ENCODE measurements at regions not wholly inside any gene's neighbourhood (a gene's known extent, or its start where the extent isn't known, plus 50 kb on each side); places are given as distances from the start of the nearest gene placed in this dataset.

GRCh38 chr1:243946253-243946652, 96.2 kb upstream of the AKT3 start:
- Mint-ChIP-seq H3K4me1 (peaks cover 0 to 2% (median 0%) of the 10 kb centered on the region in 7 donors), H3K9me3 (no peaks in the 10 kb centered on the region), H3K36me3 (no peaks in the 10 kb centered on the region), H3K4me3 (no peak overlapping the region), H3K27ac (no peak overlapping the region), H3K27me3 (peaks cover 0 to 12% (median 5%) of the 10 kb centered on the region in 5 donors)
- ATAC-seq (no peak), DNase-seq (no peak)
- intact Hi-C loops (cut with micrococcal nuclease) = no loop called here
- Histone ChIP-seq H3K4me1 (ENCODE audit: control insufficient read depth in 2 of 2, insufficient read depth in 2 of 2, low read length in 2 of 2) (no peaks in the 10 kb centered on the region), H3K27ac (ENCODE audit: low read depth, low read length) (no peak overlapping the region), H3K9me3 (ENCODE audit: control insufficient read depth in 2 of 3, low read length in 3 of 3) (no peaks in the 10 kb centered on the region), H3K36me3 (ENCODE audit: control insufficient read depth in 2 of 3, insufficient read depth in 3 of 3, low read length in 3 of 3) (no peaks in the 10 kb centered on the region), H3K4me3 (ENCODE audit: low read length) (no peak overlapping the region), H3K27me3 (ENCODE audit: control insufficient read depth in 2 of 2, insufficient read depth in 2 of 2, low read length in 2 of 2) (no peaks in the 10 kb centered on the region)
- CTCF ChIA-PET = interaction anchor here (0.5 to 1.1 kb wide), 5 partner anchors 129 to 604 kb away, joined by 3 to 5 read pairs (median 3); no protein-coding TSS in a partner anchor
- POLR2A ChIA-PET = no interaction called here

- peak overlapping the region in 1 of 9 donors; percentile 5 for H3K27ac Mint-ChIP-seq
- no peaks in the 10 kb centered on the region for H3K9me3 ChIP-seq (ENCODE audit: control insufficient read depth in 2 of 3, low read length in 3 of 3)
- no peaks in the 10 kb centered on the region for H3K9me3 Mint-ChIP-seq
- no peaks in the 10 kb centered on the region for H3K36me3 Mint-ChIP-seq
- peaks cover 0 to 2% (median 0%) of the 10 kb centered on the region in 7 donors for H3K4me1 Mint-ChIP-seq
- ATAC-seq = no peak
- H3K27me3 ChIP-seq (ENCODE audit: control insufficient read depth in 2 of 2, insufficient read depth in 2 of 2, low read length in 2 of 2) = no peaks in the 10 kb centered on the region
- no peak overlapping the region for H3K4me3 Mint-ChIP-seq
- H3K27me3 Mint-ChIP-seq = peaks cover 0 to 12% (median 5%) of the 10 kb centered on the region in 5 donors
- intact Hi-C loops (cut with micrococcal nuclease) = no loop called here
- H3K36me3 ChIP-seq (ENCODE audit: control insufficient read depth in 2 of 3, insufficient read depth in 3 of 3, low read length in 3 of 3) = no peaks in the 10 kb centered on the region
- H3K4me3 ChIP-seq (ENCODE audit: low read length) = no peak overlapping the region
- DNase-seq = no peak
- POLR2A ChIA-PET = no interaction called here
- CTCF ChIA-PET = interaction anchor here (1.1 kb wide), 1 partner anchor 279 kb away, joined by 3 read pairs; no protein-coding TSS in a partner anchor
- no peaks in the 10 kb centered on the region for H3K4me1 ChIP-seq (ENCODE audit: control insufficient read depth in 2 of 2, insufficient read depth in 2 of 2, low read length in 2 of 2)
- no peak overlapping the region for H3K27ac ChIP-seq (ENCODE audit: low read depth, low read length)
Measured at GRCh38 chr1:243945727-243946126, 95.7 kb upstream of the AKT3 start.

DNA sequence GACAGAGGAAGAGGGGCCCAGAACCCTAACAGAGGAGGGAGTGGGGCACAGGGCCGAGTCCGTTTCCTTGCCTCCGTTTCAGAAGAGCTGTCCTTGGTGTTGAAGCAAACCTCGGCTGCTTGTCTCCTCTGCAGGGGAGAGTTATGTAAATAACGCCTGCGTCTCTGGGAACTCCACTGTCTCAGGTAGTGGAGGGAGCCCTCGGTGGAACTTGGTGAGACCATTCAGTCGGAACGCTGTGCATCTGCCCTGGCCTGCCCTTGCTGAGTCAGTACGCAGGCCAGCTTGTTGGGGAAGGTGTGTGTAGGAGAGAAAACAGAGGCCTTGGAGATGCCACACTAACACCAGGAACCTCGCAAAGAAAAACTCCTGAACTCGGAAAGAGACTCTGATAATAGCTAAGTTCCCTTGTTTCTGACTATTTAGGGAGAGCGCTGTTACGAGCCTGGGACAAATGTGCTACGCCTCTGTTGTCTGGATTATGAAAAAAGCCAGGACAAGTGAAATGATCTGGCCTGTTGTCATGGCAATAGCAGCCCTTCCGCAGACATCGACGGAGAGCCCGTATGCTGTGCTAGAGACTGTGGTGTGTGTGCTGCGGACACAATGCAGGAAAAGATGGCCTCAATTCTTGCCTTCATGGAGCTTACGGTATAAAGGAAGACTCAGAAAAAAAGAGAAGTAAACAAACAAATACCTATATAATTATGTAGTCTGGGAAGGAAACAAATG, 94.6 kb upstream of the AKT3 start:
- no peaks in the 10 kb centered on the region for H3K9me3 Mint-ChIP-seq
- POLR2A ChIA-PET = interaction anchor here (0.6 kb wide), 1 partner anchor 216 kb away, joined by 3 read pairs; no protein-coding TSS in a partner anchor
- no peaks in the 10 kb centered on the region for H3K36me3 ChIP-seq (ENCODE audit: control insufficient read depth in 2 of 3, insufficient read depth in 3 of 3, low read length in 3 of 3)

DNA sequence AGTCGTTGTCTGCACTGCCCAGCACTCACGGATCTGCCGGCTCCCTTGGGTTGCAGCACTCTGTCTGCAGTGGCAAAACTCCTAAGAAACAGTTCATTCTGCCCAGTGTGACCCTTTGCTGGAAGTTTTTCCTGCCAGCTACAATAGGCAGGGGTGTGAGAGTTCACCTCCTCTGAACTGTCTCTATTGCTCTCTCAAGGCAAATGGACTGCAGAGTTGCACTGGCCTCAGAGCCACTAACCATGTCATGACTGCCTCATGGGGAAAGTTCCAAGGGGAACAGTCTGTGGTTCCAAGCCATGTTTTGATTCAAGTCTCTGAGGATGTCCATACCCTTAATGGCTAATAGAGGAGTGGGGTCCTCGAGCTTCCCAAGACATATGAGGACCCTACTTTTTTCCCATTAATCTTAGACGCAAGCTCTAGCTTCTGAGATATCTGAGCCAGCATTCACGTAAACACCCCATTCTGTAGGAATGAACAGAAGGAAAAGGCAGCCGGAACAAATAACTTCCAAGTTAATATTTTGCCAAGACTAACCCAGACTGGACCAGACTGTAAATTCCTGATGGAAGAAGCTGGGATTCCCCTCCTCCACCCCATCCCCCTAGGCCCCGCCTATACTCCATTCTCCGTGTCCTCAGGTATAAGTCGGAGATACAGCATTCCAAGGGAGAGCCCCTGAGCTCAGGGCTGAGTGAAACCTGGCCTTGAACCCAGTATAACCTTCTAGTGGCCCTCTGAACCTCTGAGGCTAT, 93.8 kb upstream of the AKT3 start:
- Mint-ChIP-seq H3K4me3 (no peak overlapping the region), H3K36me3 (peaks cover 0 to 3% (median 0%) of the 10 kb centered on the region in 5 donors), H3K27ac (no peak overlapping the region), H3K4me1 (peaks cover 0 to 6% (median 0%) of the 10 kb centered on the region in 7 donors), H3K27me3 (peaks cover 0 to 12% (median 5%) of the 10 kb centered on the region in 5 donors), H3K9me3 (no peaks in the 10 kb centered on the region)
- no peak overlapping the region for H3K27ac ChIP-seq (ENCODE audit: low read depth, low read length)
- DNase-seq (no peak), ATAC-seq (no peak)
- H3K36me3 ChIP-seq (ENCODE audit: control insufficient read depth in 2 of 3, insufficient read depth in 3 of 3, low read length in 3 of 3) = no peaks in the 10 kb centered on the region
- H3K4me1 ChIP-seq (ENCODE audit: control insufficient read depth in 2 of 2, insufficient read depth in 2 of 2, low read length in 2 of 2) = no peaks in the 10 kb centered on the region
- H3K4me3 ChIP-seq (ENCODE audit: low read length) = no peak overlapping the region
- ChIA-PET POLR2A (interaction anchor here (0.6 kb wide), 1 partner anchor 217 kb away, joined by 3 read pairs; no protein-coding TSS in a partner anchor), CTCF (interaction anchor here (0.6 to 0.9 kb wide), 2 partner anchors 21 to 600 kb away, joined by 3 to 5 read pairs; no protein-coding TSS in a partner anchor)
- no peaks in the 10 kb centered on the region for H3K27me3 ChIP-seq (ENCODE audit: control insufficient read depth in 2 of 2, insufficient read depth in 2 of 2, low read length in 2 of 2)
- intact Hi-C loops (cut with micrococcal nuclease) = no loop called here
- H3K9me3 ChIP-seq (ENCODE audit: control insufficient read depth in 2 of 3, low read length in 3 of 3) = no peaks in the 10 kb centered on the region

More for the DNA sequence above, 94.6 kb upstream of the AKT3 start:
- Histone ChIP-seq H3K4me1 (ENCODE audit: control insufficient read depth in 2 of 2, insufficient read depth in 2 of 2, low read length in 2 of 2) (no peaks in the 10 kb centered on the region), H3K9me3 (ENCODE audit: control insufficient read depth in 2 of 3, low read length in 3 of 3) (no peaks in the 10 kb centered on the region), H3K27me3 (ENCODE audit: control insufficient read depth in 2 of 2, insufficient read depth in 2 of 2, low read length in 2 of 2) (no peaks in the 10 kb centered on the region), H3K4me3 (ENCODE audit: low read length) (no peak overlapping the region), H3K27ac (ENCODE audit: low read depth, low read length) (no peak overlapping the region)
- CTCF ChIA-PET = interaction anchor here (0.6 to 0.9 kb wide), 2 partner anchors 502 to 601 kb away, joined by 3 to 4 read pairs; no protein-coding TSS in a partner anchor
- Mint-ChIP-seq H3K27ac (no peak overlapping the region), H3K36me3 (no peaks in the 10 kb centered on the region), H3K4me1 (peaks cover 0 to 2% (median 0%) of the 10 kb centered on the region in 7 donors), H3K4me3 (no peak overlapping the region), H3K27me3 (peaks cover 0 to 12% (median 5%) of the 10 kb centered on the region in 5 donors)
- no peak for DNase-seq
- ATAC-seq = no peak
- intact Hi-C loops (cut with micrococcal nuclease) = no loop called here

DNA sequence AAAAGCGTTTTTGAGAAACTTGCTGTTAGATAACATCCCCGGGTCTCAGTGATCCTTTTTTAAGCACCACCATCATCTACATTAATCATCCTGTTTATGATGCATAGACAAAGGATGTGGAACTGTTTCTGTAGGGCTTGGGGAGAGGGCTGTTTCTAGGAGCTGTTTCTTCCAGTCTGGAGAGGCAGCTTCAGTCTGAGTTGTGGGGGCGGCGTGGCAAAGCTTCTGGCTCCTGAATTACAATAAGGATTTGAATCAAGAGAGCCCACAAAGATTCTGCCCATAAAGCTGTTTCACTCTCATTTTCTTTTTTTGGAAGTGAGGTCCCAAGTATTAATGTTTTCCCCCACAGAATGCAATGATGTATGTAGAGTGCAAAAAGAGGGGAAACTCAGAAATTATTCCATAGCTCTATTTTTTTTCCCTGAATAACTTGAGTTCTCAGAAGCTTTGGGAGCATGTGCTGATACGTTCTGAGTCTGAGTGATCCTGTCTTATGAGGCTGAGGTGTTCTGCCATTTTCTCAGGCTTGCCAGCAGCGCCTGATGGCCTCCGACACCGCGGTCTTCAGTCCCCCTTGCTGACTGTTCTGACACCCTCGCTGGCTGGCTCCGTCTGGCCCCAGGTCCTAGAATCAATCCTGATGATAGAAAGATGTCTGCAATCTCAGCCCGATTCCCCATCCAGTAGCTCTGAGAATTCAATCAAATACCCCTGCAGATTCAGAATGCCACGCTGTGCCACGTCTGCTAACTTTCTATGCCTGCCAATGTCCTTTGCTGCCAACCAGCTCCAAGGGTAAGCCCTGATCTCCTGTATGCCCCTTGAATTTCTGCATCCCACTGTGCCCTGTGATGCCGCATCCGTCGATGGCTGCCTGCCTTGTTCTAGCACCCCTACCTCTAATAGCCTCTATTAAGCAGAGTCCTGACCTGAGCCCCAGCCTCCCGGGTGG, 92.4 kb upstream of the AKT3 start:
- no peak overlapping the region for H3K27ac ChIP-seq (ENCODE audit: low read depth, low read length)
- no peaks in the 10 kb centered on the region for H3K27me3 ChIP-seq (ENCODE audit: control insufficient read depth in 2 of 2, insufficient read depth in 2 of 2, low read length in 2 of 2)
- Mint-ChIP-seq H3K4me3 (no peak overlapping the region), H3K9me3 (no peaks in the 10 kb centered on the region), H3K27ac (no peak overlapping the region), H3K27me3 (peaks cover 0 to 12% (median 8%) of the 10 kb centered on the region in 5 donors), H3K4me1 (peaks cover 0 to 6% (median 0%) of the 10 kb centered on the region in 7 donors), H3K36me3 (peaks cover 0 to 3% (median 0%) of the 10 kb centered on the region in 5 donors)
- no peak for DNase-seq
- no peaks in the 10 kb centered on the region for H3K9me3 ChIP-seq (ENCODE audit: control insufficient read depth in 2 of 3, low read length in 3 of 3)
- no peak for ATAC-seq
- POLR2A ChIA-PET = no interaction called here
- no peak overlapping the region for H3K4me3 ChIP-seq (ENCODE audit: low read length)
- no peaks in the 10 kb centered on the region for H3K36me3 ChIP-seq (ENCODE audit: control insufficient read depth in 2 of 3, insufficient read depth in 3 of 3, low read length in 3 of 3)
- no peaks in the 10 kb centered on the region for H3K4me1 ChIP-seq (ENCODE audit: control insufficient read depth in 2 of 2, insufficient read depth in 2 of 2, low read length in 2 of 2)
- intact Hi-C loops (cut with micrococcal nuclease) = no loop called here
- CTCF ChIA-PET = no interaction called here

- Mint-ChIP-seq H3K36me3 (peaks cover 0 to 3% (median 0%) of the 10 kb centered on the region in 5 donors), H3K27ac (no peak overlapping the region), H3K4me3 (no peak overlapping the region), H3K9me3 (peaks cover 0 to 4% (median 1%) of the 10 kb centered on the region in 11 donors), H3K27me3 (peaks cover 0 to 22% (median 13%) of the 10 kb centered on the region in 5 donors), H3K4me1 (peaks cover 0 to 6% (median 0%) of the 10 kb centered on the region in 7 donors)
- intact Hi-C loops (cut with micrococcal nuclease) = no loop called here
- Histone ChIP-seq H3K4me3 (ENCODE audit: low read length) (no peak overlapping the region), H3K4me1 (ENCODE audit: control insufficient read depth in 2 of 2, insufficient read depth in 2 of 2, low read length in 2 of 2) (no peaks in the 10 kb centered on the region), H3K27me3 (ENCODE audit: control insufficient read depth in 2 of 2, insufficient read depth in 2 of 2, low read length in 2 of 2) (no peaks in the 10 kb centered on the region), H3K27ac (ENCODE audit: low read depth, low read length) (no peak overlapping the region), H3K9me3 (ENCODE audit: control insufficient read depth in 2 of 3, low read length in 3 of 3) (no peaks in the 10 kb centered on the region), H3K36me3 (ENCODE audit: control insufficient read depth in 2 of 3, insufficient read depth in 3 of 3, low read length in 3 of 3) (no peaks in the 10 kb centered on the region)
- ATAC-seq (no peak), DNase-seq (no peak)
- CTCF ChIA-PET = no interaction called here
- POLR2A ChIA-PET = no interaction called here
Measured at GRCh38 chr1:243940451-243940850, 90.4 kb upstream of the AKT3 start.
